HEK293 (cell line): ENCODE measurements at regions not wholly inside any gene's neighbourhood (a gene's known extent, or its start where the extent isn't known, plus 50 kb on each side); places are given as distances from the start of the nearest gene placed in this dataset.
A peak's percentile ranks its signal among the peaks of the same experiment; 100 is the strongest.

Source experiments
- AEBP2 ChIP-seq: fragments of 450-650 bp; formaldehyde crosslinking; IDR thresholded peaks from 2 replicates; pipeline ENCODE4 v1.5.1; 2016; ENCODE audit warnings: missing biosample characterization, missing genetic modification characterization, borderline replicate concordance
- BCL11A ChIP-seq: fragments of 450-650 bp; formaldehyde crosslinking; IDR thresholded peaks from 2 replicates; pipeline ENCODE4 v1.5.1; 2016; ENCODE audit warnings: low read depth, missing biosample characterization, missing genetic modification characterization
- GLIS1 ChIP-seq: fragments of 450-650 bp; formaldehyde crosslinking; IDR thresholded peaks from 2 replicates; pipeline ENCODE4 v1.5.1; 2016; ENCODE audit warnings: missing biosample characterization, missing genetic modification characterization
- GLIS2 ChIP-seq: fragments of 450-650 bp; formaldehyde crosslinking; IDR thresholded peaks from 2 replicates; pipeline ENCODE4 v1.5.1; 2016; ENCODE audit warnings: missing biosample characterization, missing genetic modification characterization
- HIC1 ChIP-seq: fragments of 450-650 bp; formaldehyde crosslinking; IDR thresholded peaks from 2 replicates; pipeline ENCODE4 v1.5.1; 2016; ENCODE audit warnings: missing biosample characterization, missing genetic modification characterization
- IKZF3 ChIP-seq: fragments of 450-650 bp; IDR thresholded peaks from 2 replicates; pipeline ENCODE4 v1.5.0; 2018; ENCODE audit warnings: missing biosample characterization, mild to moderate bottlenecking, missing genetic modification characterization, moderate library complexity
- RBAK ChIP-seq: fragments of 450-650 bp; formaldehyde crosslinking; IDR thresholded peaks from 2 replicates; pipeline ENCODE4 v1.5.1; 2016; ENCODE audit warnings: missing biosample characterization, missing genetic modification characterization
- REST ChIP-seq: fragments of 450-650 bp; formaldehyde crosslinking; IDR thresholded peaks from 2 replicates; pipeline ENCODE4 v1.5.1; 2016; ENCODE audit warnings: missing biosample characterization, missing genetic modification characterization
- SP2 ChIP-seq: fragments of 450-650 bp; formaldehyde crosslinking; IDR thresholded peaks from 2 replicates; pipeline ENCODE4 v1.5.1; 2016; ENCODE audit warnings: missing biosample characterization, missing genetic modification characterization
- SP7 ChIP-seq: fragments of 450-650 bp; formaldehyde crosslinking; IDR thresholded peaks from 2 replicates; pipeline ENCODE4 v1.5.1; 2016; ENCODE audit warnings: missing biosample characterization, missing genetic modification characterization
- YY2 ChIP-seq: fragments of 450-650 bp; formaldehyde crosslinking; IDR thresholded peaks from 2 replicates; pipeline ENCODE4 v1.5.1; 2016; ENCODE audit warnings: missing biosample characterization, missing genetic modification characterization
- ZBTB17 ChIP-seq: fragments of 450-650 bp; formaldehyde crosslinking; IDR thresholded peaks from 2 replicates; pipeline ENCODE4 v1.5.1; 2016; ENCODE audit warnings: missing biosample characterization, missing genetic modification characterization
- ZBTB20 ChIP-seq: fragments of 450-650 bp; formaldehyde crosslinking; IDR thresholded peaks from 2 replicates; pipeline ENCODE4 v1.5.1; 2016; ENCODE audit warnings: missing biosample characterization, missing genetic modification characterization
- ZIC2 ChIP-seq: fragments of 450-650 bp; formaldehyde crosslinking; IDR thresholded peaks from 2 replicates; pipeline ENCODE4 v1.5.1; 2016; ENCODE audit warnings: missing biosample characterization, missing genetic modification characterization
- ZNF148 ChIP-seq: fragments of 450-650 bp; formaldehyde crosslinking; IDR thresholded peaks from 2 replicates; pipeline ENCODE4 v1.5.0; 2017; ENCODE audit warnings: missing biosample characterization, missing genetic modification characterization, borderline replicate concordance
- ZNF175 ChIP-seq: fragments of 450-650 bp; formaldehyde crosslinking; IDR thresholded peaks from 2 replicates; pipeline ENCODE4 v1.5.1; 2016; ENCODE audit warnings: missing biosample characterization, missing genetic modification characterization
- ZNF335 ChIP-seq: fragments of 450-650 bp; formaldehyde crosslinking; conservative IDR thresholded peaks from 2 replicates; pipeline ENCODE4 v1.5.1; 2016; ENCODE audit warnings: missing biosample characterization, missing genetic modification characterization
- ZNF354C ChIP-seq: fragments of 450-650 bp; formaldehyde crosslinking; IDR thresholded peaks from 2 replicates; pipeline ENCODE4 v1.5.1; 2016; ENCODE audit warnings: missing biosample characterization, missing genetic modification characterization, low read depth, borderline replicate concordance
- ZNF423 ChIP-seq: fragments of 450-650 bp; formaldehyde crosslinking; IDR thresholded peaks from 2 replicates; pipeline ENCODE4 v1.5.1; 2016; ENCODE audit warnings: missing biosample characterization, missing genetic modification characterization
- ZNF426 ChIP-seq: fragments of 450-650 bp; formaldehyde crosslinking; IDR thresholded peaks from 2 replicates; pipeline ENCODE4 v1.5.1; 2017; ENCODE audit warnings: missing biosample characterization, missing genetic modification characterization, mild to moderate bottlenecking, inconsistent platforms, moderate library complexity
- ZNF48 ChIP-seq: fragments of 450-650 bp; formaldehyde crosslinking; IDR thresholded peaks from 2 replicates; pipeline ENCODE4 v1.5.1; 2016; ENCODE audit warnings: missing biosample characterization, missing genetic modification characterization
- ZNF530 ChIP-seq: fragments of 450-650 bp; formaldehyde crosslinking; IDR thresholded peaks from 2 replicates; pipeline ENCODE4 v1.5.1; 2016; ENCODE audit warnings: low read depth, missing biosample characterization, missing genetic modification characterization
- ZNF624 ChIP-seq: fragments of 450-650 bp; formaldehyde crosslinking; IDR thresholded peaks from 2 replicates; pipeline ENCODE4 v1.5.1; 2017; ENCODE audit warnings: missing biosample characterization, missing genetic modification characterization
- ZNF639 ChIP-seq: fragments of 450-650 bp; formaldehyde crosslinking; IDR thresholded peaks from 2 replicates; pipeline ENCODE4 v1.5.1; 2016; ENCODE audit warnings: missing biosample characterization, missing genetic modification characterization
- ZNF664 ChIP-seq: fragments of 450-650 bp; formaldehyde crosslinking; IDR thresholded peaks from 2 replicates; pipeline ENCODE4 v1.5.1; 2016; ENCODE audit warnings: missing biosample characterization, missing genetic modification characterization
- ZNF768 ChIP-seq: fragments of 450-650 bp; formaldehyde crosslinking; IDR thresholded peaks from 2 replicates; pipeline ENCODE4 v1.5.1; 2018; ENCODE audit warnings: missing biosample characterization, mild to moderate bottlenecking, missing genetic modification characterization
- ZNF776 ChIP-seq: fragments of 450-650 bp; formaldehyde crosslinking; IDR thresholded peaks from 2 replicates; pipeline ENCODE4 v1.5.0; 2017; ENCODE audit warnings: missing biosample characterization, missing genetic modification characterization, borderline replicate concordance
- ZNF830 ChIP-seq: fragments of 450-650 bp; IDR thresholded peaks from 2 replicates; pipeline ENCODE4 v1.5.0; 2018; ENCODE audit warnings: missing biosample characterization, missing genetic modification characterization, low read depth, mild to moderate bottlenecking, moderate library complexity
- ZNF837 ChIP-seq: fragments of 450-650 bp; formaldehyde crosslinking; IDR thresholded peaks from 2 replicates; pipeline ENCODE4 v1.5.1; 2016; ENCODE audit warnings: missing biosample characterization, missing genetic modification characterization
- ZXDB ChIP-seq: fragments of 450-650 bp; formaldehyde crosslinking; IDR thresholded peaks from 2 replicates; pipeline ENCODE4 v1.5.1; 2016; ENCODE audit warnings: missing biosample characterization, missing genetic modification characterization

- TF ChIP-seq SP7 (tag by site-specific recombination) (0 out of 2 replicates have a peak, but pooled peaks have one; percentile 14), REST (tag by site-specific recombination) (no peak), ZNF426 (tag by site-specific recombination) (no peak), BCL11A (tag by site-specific recombination) (no peak), ZNF830 (tag by site-specific recombination) (no peak), ZNF48 (tag by site-specific recombination) (no peak), ZNF175 (no peak), IKZF3 (tag by site-specific recombination) (peak; percentile 66; the same call in 1 of the 2 replicates), ZXDB (tag by site-specific recombination) (no peak), ZNF837 (no peak), YY2 (tag by site-specific recombination) (no peak), ZBTB20 (peak; percentile 55; the same call in 1 of the 2 replicates), ZNF423 (tag by site-specific recombination) (peak; percentile 75; the same call in 1 of the 2 replicates), SP2 (tag by site-specific recombination) (peak; percentile 58), HIC1 (tag by site-specific recombination) (0 out of 2 replicates have a peak, but pooled peaks have one; percentile 16), GLIS2 (peak; percentile 91), ZNF148 (tag by site-specific recombination) (no peak), AEBP2 (tag by site-specific recombination) (no peak), ZNF768 (tag by site-specific recombination) (no peak), ZNF664 (tag by site-specific recombination) (no peak), ZNF335 (tag by site-specific recombination) (peak; percentile 64), ZNF639 (no peak), ZNF624 (tag by site-specific recombination) (no peak), RBAK (no peak), ZNF776 (tag by site-specific recombination) (no peak), GLIS1 (tag by site-specific recombination) (peak; percentile 93), ZNF354C (tag by site-specific recombination) (no peak), ZNF530 (tag by site-specific recombination) (no peak), ZIC2 (tag by site-specific recombination) (peak; percentile 88), ZBTB17 (tag by site-specific recombination) (peak; percentile 44; the same call in 1 of the 2 replicates)
Observed at GRCh38 chr7:65239707-65240352, 133.8 kb upstream of the ZNF92 start (continued).
